IMR-90 (cell line): ENCODE measurements at regions not wholly inside any gene's neighbourhood (a gene's known extent, or its start where the extent isn't known, plus 50 kb on each side); places are given as distances from the start of the nearest gene placed in this dataset.

Source experiments
- ATAC-seq: fragments of 200-7000 bp; cut with Tn5 transposase; 2 replicates; pipeline ENCODE4 v1.9.1; 2020; ENCODE audit warnings: low read depth, mild to moderate bottlenecking, moderate library complexity
- BruUV-seq: library from RNA; stranded (reverse); fragments of 400-500 nt; replicated peaks from 2 replicates; lab custom pipeline; 2021; lab: Mats Ljungman, UMichigan
- CTCF ChIA-PET: fragments of 300-600 bp; formaldehyde crosslinking; extraction: SDS; loops from one replicate; lab custom pipeline; 2021; ENCODE audit warnings: antibody characterized with exemption; lab: Yijun Ruan, JAX
- POLR2A ChIA-PET: fragments of 300-600 bp; sonication (Branson Sonifier 250); formaldehyde crosslinking; loops from one replicate; lab custom pipeline; 2022; ENCODE audit warnings: antibody characterized with exemption; ENCODE audit not compliant: unreplicated experiment; lab: Charles Lee
- DNase-seq: peaks from one replicate; pipeline ENCODE4 v3.0.0; 2013
- H2AFZ ChIP-seq: replicated peaks from 2 replicates; pipeline ENCODE3; 2013; ENCODE audit warnings: low read length, mild to moderate bottlenecking; ENCODE audit not compliant: poor library complexity
- H2AK5ac ChIP-seq: 2 replicates; pipeline ENCODE4 v1.6.1; 2013; ENCODE audit warnings: low read depth, low read length, inconsistent platforms
- H2AK9ac ChIP-seq: replicated peaks from 2 replicates; pipeline ENCODE3; 2013; ENCODE audit warnings: mild to moderate bottlenecking, low read depth, low read length, moderate library complexity; ENCODE audit not compliant: poor library complexity
- H2BK120ac ChIP-seq: 2 replicates; pipeline ENCODE4 v1.6.1; 2013; ENCODE audit warnings: low read depth, low read length, inconsistent platforms
- H2BK15ac ChIP-seq: 3 replicates; pipeline ENCODE4 v1.6.1; 2013; ENCODE audit warnings: low read depth, low read length, inconsistent platforms
- H2BK20ac ChIP-seq: 2 replicates; pipeline ENCODE4 v1.6.1; 2013; ENCODE audit warnings: low read depth, mild to moderate bottlenecking, inconsistent platforms, low read length, moderate library complexity
- H2BK5ac ChIP-seq: 2 replicates; pipeline ENCODE4 v1.6.1; 2013; ENCODE audit warnings: mild to moderate bottlenecking, low read depth, low read length, inconsistent platforms; ENCODE audit not compliant: poor library complexity, severe bottlenecking
- H3K14ac ChIP-seq: replicated peaks from 2 replicates; pipeline ENCODE4 v1.6.1; 2013; ENCODE audit warnings: low read depth, low read length, inconsistent platforms
- H3K18ac ChIP-seq: 2 replicates; pipeline ENCODE4 v1.6.1; 2013; ENCODE audit warnings: low read depth, low read length, control low read depth
- H3K23ac ChIP-seq: 2 replicates; pipeline ENCODE4 v1.6.1; 2013; ENCODE audit warnings: low read depth, low read length, inconsistent platforms
- H3K27ac ChIP-seq: 2 replicates; pipeline ENCODE4 v1.5.1; 2013; ENCODE audit warnings: mild to moderate bottlenecking, control low read depth, low read length; ENCODE audit not compliant: insufficient read depth
- H3K27me3 ChIP-seq: 2 replicates; pipeline ENCODE4 v1.6.1; 2013; ENCODE audit warnings: low read length; ENCODE audit not compliant: control insufficient read depth, insufficient read depth
- H3K36me3 ChIP-seq: 2 replicates; pipeline ENCODE4 v1.6.1; 2013; ENCODE audit warnings: low read length, mixed read lengths; ENCODE audit not compliant: control insufficient read depth, insufficient read depth
- H3K4ac ChIP-seq: 2 replicates; pipeline ENCODE4 v1.6.1; 2013; ENCODE audit warnings: low read depth, low read length, inconsistent platforms
- H3K4me1 ChIP-seq: 2 replicates; pipeline ENCODE4 v1.6.1; 2013; ENCODE audit warnings: low read length, mixed read lengths; ENCODE audit not compliant: control insufficient read depth, insufficient read depth
- H3K4me2 ChIP-seq: 2 replicates; pipeline ENCODE4 v1.6.1; 2013; ENCODE audit warnings: low read depth, mild to moderate bottlenecking, control low read depth, low read length, moderate library complexity
- H3K4me3 ChIP-seq: 2 replicates; pipeline ENCODE4 v1.5.1; 2013; ENCODE audit warnings: low read depth, mild to moderate bottlenecking, control low read depth, low read length, moderate library complexity; ENCODE audit not compliant: insufficient read depth
- H3K56ac ChIP-seq: 2 replicates; pipeline ENCODE4 v1.6.1; 2013; ENCODE audit warnings: low read length, inconsistent platforms; ENCODE audit not compliant: insufficient read depth; ENCODE audit errors: extremely low read depth
- H3K79me1 ChIP-seq, 2 experiments: 2 replicates each; pipeline ENCODE4 v1.6.1; 2013; ENCODE audit warnings: low read length in 2 of 2, inconsistent platforms in 1 of 2, low read depth in 1 of 2
- H3K9ac ChIP-seq: 2 replicates; pipeline ENCODE4 v1.6.1; 2013; ENCODE audit warnings: low read depth, low read length, control low read depth
- H3K9me1 ChIP-seq: 2 replicates; pipeline ENCODE4 v1.6.1; 2013; ENCODE audit warnings: low read length, inconsistent platforms; ENCODE audit not compliant: insufficient read depth
- H3K9me3 ChIP-seq: 2 replicates; pipeline ENCODE4 v1.6.1; 2013; ENCODE audit warnings: low read length; ENCODE audit not compliant: control insufficient read depth, insufficient read depth
- H4K20me1 ChIP-seq: 2 replicates; pipeline ENCODE4 v1.6.1; 2013; ENCODE audit warnings: low read length, inconsistent platforms; ENCODE audit not compliant: insufficient read depth
- H4K5ac ChIP-seq: 2 replicates; pipeline ENCODE4 v1.6.1; 2013; ENCODE audit warnings: mild to moderate bottlenecking, low read depth, low read length, control low read depth
- H4K8ac ChIP-seq, 2 experiments: 2 replicates each; pipeline ENCODE4 v1.6.1; 2013; ENCODE audit warnings: low read depth in 2 of 2, low read length in 2 of 2, control low read depth in 1 of 2, inconsistent platforms in 1 of 2
- H4K91ac ChIP-seq: 2 replicates; pipeline ENCODE4 v1.6.1; 2013; ENCODE audit warnings: low read depth, low read length, inconsistent platforms; ENCODE audit not compliant: insufficient read depth
- BHLHE40 ChIP-seq: fragments of 150-350 bp; IDR thresholded peaks from 2 replicates; pipeline ENCODE4 v1.6.1; 2016; ENCODE audit warnings: mild to moderate bottlenecking, low read depth, low read length
- CEBPB ChIP-seq: IDR thresholded peaks from 2 replicates; pipeline ENCODE4 v1.6.1; 2012; ENCODE audit warnings: low read depth, low read length, improper control_type of control experiment
- CHD1 ChIP-seq: IDR thresholded peaks from 2 replicates; pipeline ENCODE4 v1.6.1; 2012; ENCODE audit warnings: low read depth, low read length, improper control_type of control experiment
- CTCF ChIP-seq: conservative IDR thresholded peaks from 2 replicates; pipeline ENCODE4 v1.5.1; 2012; ENCODE audit warnings: mild to moderate bottlenecking, low read depth, low read length, improper control_type of control experiment
- ELK1 ChIP-seq: fragments of 150-350 bp; IDR thresholded peaks from 2 replicates; pipeline ENCODE4 v1.6.1; 2016; ENCODE audit warnings: low read depth, mild to moderate bottlenecking, low read length, moderate library complexity, borderline replicate concordance
- FOS ChIP-seq: fragments of 150-350 bp; IDR thresholded peaks from 2 replicates; pipeline ENCODE4 v1.6.1; 2016; ENCODE audit warnings: low read depth, low read length
- MAFK ChIP-seq: IDR thresholded peaks from 2 replicates; pipeline ENCODE4 v1.6.1; 2012; ENCODE audit warnings: low read depth, low read length, improper control_type of control experiment
- MAZ ChIP-seq: IDR thresholded peaks from 2 replicates; pipeline ENCODE4 v1.6.1; 2012; ENCODE audit warnings: low read depth, mild to moderate bottlenecking, low read length, improper control_type of control experiment, moderate library complexity, borderline replicate concordance
- MXI1 ChIP-seq: IDR thresholded peaks from 2 replicates; pipeline ENCODE4 v1.6.1; 2012; ENCODE audit warnings: low read depth, mild to moderate bottlenecking, low read length, moderate library complexity, borderline replicate concordance
- NFE2L2 ChIP-seq: fragments of 150-350 bp; IDR thresholded peaks from 2 replicates; pipeline ENCODE4 v1.6.1; 2016; ENCODE audit warnings: low read depth, mild to moderate bottlenecking, low read length
- POLR2A ChIP-seq: IDR thresholded peaks from 2 replicates; pipeline ENCODE4 v1.6.1; 2012; ENCODE audit warnings: mild to moderate bottlenecking, low read depth, low read length
- RAD21 ChIP-seq: IDR thresholded peaks from 2 replicates; pipeline ENCODE4 v1.6.1; 2012; ENCODE audit warnings: low read length, improper control_type of control experiment
- RCOR1 ChIP-seq: IDR thresholded peaks from 2 replicates; pipeline ENCODE4 v1.6.1; 2012; ENCODE audit warnings: mild to moderate bottlenecking, low read length, improper control_type of control experiment; ENCODE audit not compliant: insufficient replicate concordance
- RFX5 ChIP-seq: IDR thresholded peaks from 2 replicates; pipeline ENCODE4 v1.8.0; 2012; ENCODE audit warnings: low read depth, mild to moderate bottlenecking, low read length, moderate library complexity
- SMC3 ChIP-seq: fragments of 150-350 bp; IDR thresholded peaks from 2 replicates; pipeline ENCODE4 v1.6.1; 2016; ENCODE audit warnings: low read depth, mild to moderate bottlenecking, antibody characterized with exemption, low read length, moderate library complexity
- USF2 ChIP-seq: fragments of 150-350 bp; IDR thresholded peaks from 2 replicates; pipeline ENCODE4 v1.6.1; 2017; ENCODE audit warnings: mild to moderate bottlenecking, antibody characterized with exemption, low read length, low read depth
- WGBS, 2 experiments: methylation state at CpG; one replicate each; pipeline versions ENCODE4 v1.1.5 to v1.1.7; 2013; ENCODE audit warnings: missing lambda C conversion rate in 2 of 2; ENCODE audit not compliant: insufficient read length in 1 of 2; ENCODE audit errors: extremely low coverage in 2 of 2; 5-methylcytosine and 5-hydroxymethylcytosine counted together
- dilution Hi-C: fragments of 300-500 bp; cut with HindIII; formaldehyde crosslinking; loops from one replicate; pipeline ENCODE4 v1.14.3; 2018; ENCODE audit warnings: low sequenced_read_pairs; ENCODE audit not compliant: unreplicated experiment
- in situ Hi-C: fragments of 300-500 bp; cut with MboI; formaldehyde crosslinking; loops from 3 replicates; pipeline ENCODE4 v1.14.3; 2019; ENCODE audit warnings: low sequenced_read_pairs, inconsistent platforms, mixed read lengths
- intact Hi-C: fragments of 100-400 bp; cut with micrococcal nuclease; formaldehyde crosslinking; loops from 2 replicates; pipeline ENCODE4 v1.10.0; 2022

- no peak for ATAC-seq
- Histone ChIP-seq H3K9me3 (no peaks in the 10 kb centered on the region), H3K18ac (no peak overlapping the region), H4K8ac (no peak overlapping the region), H3K14ac (no peak overlapping the region), H3K9me1 (no peaks in the 10 kb centered on the region), H3K56ac (no peak overlapping the region), H4K91ac (no peak overlapping the region), H3K9ac (no peak overlapping the region), H2BK120ac (no peak overlapping the region), H3K4ac (no peak overlapping the region), H2BK15ac (no peak overlapping the region), H2AFZ (no peak overlapping the region), H2BK20ac (no peak overlapping the region), H3K27ac (no peak overlapping the region), H3K4me1 (no peaks in the 10 kb centered on the region), H4K20me1 (no peaks in the 10 kb centered on the region), H3K36me3 (no peaks in the 10 kb centered on the region), H3K27me3 (no peaks in the 10 kb centered on the region), H2AK9ac (no peak overlapping the region), H3K79me1 (no peaks in the 10 kb centered on the region), H3K23ac (no peak overlapping the region), H2BK5ac (no peak overlapping the region), H3K4me3 (no peak overlapping the region), H2AK5ac (no peak overlapping the region), H3K4me2 (no peak overlapping the region), H4K5ac (no peak overlapping the region)
- in situ Hi-C loops: no loop called here
- no peak for TF ChIP-seq RCOR1
- TF ChIP-seq ELK1: no peak
- TF ChIP-seq NFE2L2: no peak
- TF ChIP-seq RFX5: no peak
- no peak for TF ChIP-seq RAD21
- no peak for TF ChIP-seq CHD1
- TF ChIP-seq BHLHE40: no peak
- no peak for TF ChIP-seq USF2
- TF ChIP-seq MXI1: no peak
- no peak for TF ChIP-seq SMC3
- no peak for TF ChIP-seq MAZ
- TF ChIP-seq MAFK: no peak
- no peak for TF ChIP-seq CTCF
- TF ChIP-seq CEBPB: no peak
- TF ChIP-seq FOS: no peak
- TF ChIP-seq POLR2A: no peak
- no peak for DNase-seq
- ChIA-PET CTCF (no interaction called here), POLR2A (no interaction called here)
- 84% methylated on average over 3 of the region's 8 CpGs; no CpG with 5 or more reads in 1 of the 2 experiments for WGBS, 2 experiments
- intact Hi-C loops: no loop called here
- BruUV-seq: no TSS peak
- dilution Hi-C loops: no loop called here
Measured at GRCh38 chr12:92533280-92533890, 169.4 kb upstream of the PLEKHG7 start.
